K562 (cell line): ENCODE measurements at regions not wholly inside any gene's neighbourhood (a gene's known extent, or its start where the extent isn't known, plus 50 kb on each side); places are given as distances from the start of the nearest gene placed in this dataset.

Experiments
- CBX3 ChIP-seq, 2 experiments: IDR thresholded peaks; 1 replicate in 1 of 2; 2 replicates in 1 of 2; pipeline ENCODE4 v1.6.1; 2012; ENCODE audit warnings: inconsistent platforms in 2 of 2, low read length in 2 of 2, borderline replicate concordance in 1 of 2, control low read depth in 1 of 2
- CHD2 ChIP-seq: IDR thresholded peaks from 2 replicates; pipeline ENCODE4 v1.6.1; 2011; ENCODE audit warnings: low read depth, low read length
- CTCF ChIP-seq, 3 experiments: IDR thresholded peaks in 2 of 3; conservative IDR thresholded peaks in 1 of 3; 2 replicates each; pipeline ENCODE4 v1.5.1; 2011 to 2012; ENCODE audit warnings: low read length in 3 of 3, mild to moderate bottlenecking in 3 of 3, control low read depth in 2 of 3, improper control_type of control experiment in 1 of 3, inconsistent platforms in 1 of 3, low read depth in 1 of 3, mixed read lengths in 1 of 3, moderate library complexity in 1 of 3; ENCODE audit not compliant: insufficient read depth in 2 of 3
- ELK1 ChIP-seq: sonication (generic); formaldehyde crosslinking; IDR thresholded peaks from 2 replicates; pipeline ENCODE4 v1.8.1; 2022; ENCODE audit warnings: missing genetic modification reagents
- EP300 ChIP-seq: IDR thresholded peaks from 2 replicates; pipeline ENCODE4 v1.6.1; 2012; ENCODE audit warnings: low read length, improper control_type of control experiment
- EZH2 ChIP-seq: IDR thresholded peaks from 2 replicates; pipeline ENCODE4 v1.6.1; 2012; ENCODE audit warnings: low read depth, mild to moderate bottlenecking, inconsistent platforms, low read length, borderline replicate concordance
- KDM4B ChIP-seq, 2 experiments: fragments of 450-650 bp in 1 of 2; sonication (generic) in 1 of 2; IDR thresholded peaks; 2 replicates each; pipeline ENCODE4 v1.6.1; 2016 to 2017; ENCODE audit warnings: borderline replicate concordance in 2 of 2, antibody characterized with exemption in 1 of 2, low read depth in 1 of 2, mild to moderate bottlenecking in 1 of 2
- SRSF1 ChIP-seq: fragments of 200-400 bp; formaldehyde crosslinking; IDR thresholded peaks from 2 replicates; pipeline ENCODE4 v1.6.1; 2017; ENCODE audit warnings: mild to moderate bottlenecking, low read depth, low read length, moderate library complexity
- ZC3H4 ChIP-seq: sonication (generic); formaldehyde crosslinking; IDR thresholded peaks from 2 replicates; pipeline ENCODE4 v1.9.0; 2021; ENCODE audit warnings: missing genetic modification reagents, borderline replicate concordance
- TF ChIP-seq, protein P1 (sequence below), 2 experiments: fragments of 450-650 bp in 1 of 2; IDR thresholded peaks; 2 replicates each; pipeline ENCODE4 v1.6.1; 2011 to 2017; ENCODE audit warnings: low read depth in 2 of 2, antibody characterized with exemption in 1 of 2, borderline replicate concordance in 1 of 2, low read length in 1 of 2, mild to moderate bottlenecking in 1 of 2, mixed read lengths in 1 of 2; ENCODE audit not compliant: control insufficient read depth in 1 of 2
- TF ChIP-seq, protein P2 (sequence below), 2 experiments: IDR thresholded peaks in 1 of 2; conservative IDR thresholded peaks in 1 of 2; 2 replicates each; pipeline ENCODE4 v1.6.1; 2016; ENCODE audit warnings: low read depth in 2 of 2, mild to moderate bottlenecking in 1 of 2, missing compliant biosample characterization in 1 of 2, missing genetic modification characterization in 1 of 2, moderate library complexity in 1 of 2
- TF ChIP-seq, protein P3 (sequence below): fragments of 450-650 bp; IDR thresholded peaks from 2 replicates; pipeline ENCODE4 v1.7.1; 2018; ENCODE audit warnings: mild to moderate bottlenecking, low read depth; ENCODE audit not compliant: partially characterized antibody

DNA sequence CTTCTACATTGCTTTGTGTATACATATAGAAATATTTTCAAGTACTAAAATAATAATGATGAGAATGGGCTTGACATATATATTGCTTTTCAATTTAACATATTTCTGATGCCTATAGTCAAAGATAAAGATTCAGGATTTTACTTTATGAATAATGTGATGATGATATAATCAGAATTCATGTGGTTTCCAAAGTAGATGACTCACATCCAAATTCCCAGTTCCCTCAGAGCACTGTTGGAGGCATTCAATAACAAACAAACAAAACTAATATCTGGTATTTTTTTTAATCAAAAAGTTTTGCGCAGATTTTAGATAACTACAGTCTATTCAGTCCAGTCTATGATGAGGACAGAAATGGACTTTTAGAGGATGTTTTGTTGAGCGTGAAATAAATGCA, 2094.5 kb upstream of the CELF4 start:
- TF ChIP-seq, protein P1, sequence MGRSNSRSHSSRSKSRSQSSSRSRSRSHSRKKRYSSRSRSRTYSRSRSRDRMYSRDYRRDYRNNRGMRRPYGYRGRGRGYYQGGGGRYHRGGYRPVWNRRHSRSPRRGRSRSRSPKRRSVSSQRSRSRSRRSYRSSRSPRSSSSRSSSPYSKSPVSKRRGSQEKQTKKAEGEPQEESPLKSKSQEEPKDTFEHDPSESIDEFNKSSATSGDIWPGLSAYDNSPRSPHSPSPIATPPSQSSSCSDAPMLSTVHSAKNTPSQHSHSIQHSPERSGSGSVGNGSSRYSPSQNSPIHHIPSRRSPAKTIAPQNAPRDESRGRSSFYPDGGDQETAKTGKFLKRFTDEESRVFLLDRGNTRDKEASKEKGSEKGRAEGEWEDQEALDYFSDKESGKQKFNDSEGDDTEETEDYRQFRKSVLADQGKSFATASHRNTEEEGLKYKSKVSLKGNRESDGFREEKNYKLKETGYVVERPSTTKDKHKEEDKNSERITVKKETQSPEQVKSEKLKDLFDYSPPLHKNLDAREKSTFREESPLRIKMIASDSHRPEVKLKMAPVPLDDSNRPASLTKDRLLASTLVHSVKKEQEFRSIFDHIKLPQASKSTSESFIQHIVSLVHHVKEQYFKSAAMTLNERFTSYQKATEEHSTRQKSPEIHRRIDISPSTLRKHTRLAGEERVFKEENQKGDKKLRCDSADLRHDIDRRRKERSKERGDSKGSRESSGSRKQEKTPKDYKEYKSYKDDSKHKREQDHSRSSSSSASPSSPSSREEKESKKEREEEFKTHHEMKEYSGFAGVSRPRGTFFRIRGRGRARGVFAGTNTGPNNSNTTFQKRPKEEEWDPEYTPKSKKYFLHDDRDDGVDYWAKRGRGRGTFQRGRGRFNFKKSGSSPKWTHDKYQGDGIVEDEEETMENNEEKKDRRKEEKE (IDR thresholded peaks at IDR 0.05; ENCODE audit: borderline replicate concordance in 1 of 2, control insufficient read depth in 1 of 2, low read depth in 2 of 2, low read length in 1 of 2), result no peak
- TF ChIP-seq, protein P2, sequence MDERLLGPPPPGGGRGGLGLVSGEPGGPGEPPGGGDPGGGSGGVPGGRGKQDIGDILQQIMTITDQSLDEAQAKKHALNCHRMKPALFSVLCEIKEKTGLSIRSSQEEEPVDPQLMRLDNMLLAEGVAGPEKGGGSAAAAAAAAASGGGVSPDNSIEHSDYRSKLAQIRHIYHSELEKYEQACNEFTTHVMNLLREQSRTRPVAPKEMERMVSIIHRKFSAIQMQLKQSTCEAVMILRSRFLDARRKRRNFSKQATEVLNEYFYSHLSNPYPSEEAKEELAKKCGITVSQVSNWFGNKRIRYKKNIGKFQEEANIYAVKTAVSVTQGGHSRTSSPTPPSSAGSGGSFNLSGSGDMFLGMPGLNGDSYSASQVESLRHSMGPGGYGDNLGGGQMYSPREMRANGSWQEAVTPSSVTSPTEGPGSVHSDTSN (CRISPR knock-in tag; IDR thresholded peaks at IDR 0.05; ENCODE audit: low read depth), result no peak
- TF ChIP-seq, protein P2 (tag; conservative IDR thresholded peaks at IDR 0.05; ENCODE audit: low read depth), result no peak
- TF ChIP-seq CHD2, result no peak
- no peak for TF ChIP-seq EP300
- TF ChIP-seq KDM4B (IDR thresholded peaks at IDR 0.05; ENCODE audit: borderline replicate concordance in 2 of 2, low read depth in 1 of 2), result no peak
- TF ChIP-seq SRSF1, result no peak
- TF ChIP-seq CBX3 (IDR thresholded peaks at IDR 0.05; ENCODE audit: borderline replicate concordance in 1 of 2, low read length in 2 of 2), result no peak
- no peak for TF ChIP-seq ZC3H4 (CRISPR knock-in tag)
- no peak for TF ChIP-seq CTCF (IDR thresholded peaks at IDR 0.05 in 2 of 3, conservative IDR thresholded peaks at IDR 0.05 in 1 of 3; ENCODE audit: insufficient read depth in 2 of 3, low read depth in 1 of 3, low read length in 3 of 3)
- no peak for TF ChIP-seq EZH2
- no peak for TF ChIP-seq ELK1 (CRISPR knock-in tag)
- TF ChIP-seq, protein P3, sequence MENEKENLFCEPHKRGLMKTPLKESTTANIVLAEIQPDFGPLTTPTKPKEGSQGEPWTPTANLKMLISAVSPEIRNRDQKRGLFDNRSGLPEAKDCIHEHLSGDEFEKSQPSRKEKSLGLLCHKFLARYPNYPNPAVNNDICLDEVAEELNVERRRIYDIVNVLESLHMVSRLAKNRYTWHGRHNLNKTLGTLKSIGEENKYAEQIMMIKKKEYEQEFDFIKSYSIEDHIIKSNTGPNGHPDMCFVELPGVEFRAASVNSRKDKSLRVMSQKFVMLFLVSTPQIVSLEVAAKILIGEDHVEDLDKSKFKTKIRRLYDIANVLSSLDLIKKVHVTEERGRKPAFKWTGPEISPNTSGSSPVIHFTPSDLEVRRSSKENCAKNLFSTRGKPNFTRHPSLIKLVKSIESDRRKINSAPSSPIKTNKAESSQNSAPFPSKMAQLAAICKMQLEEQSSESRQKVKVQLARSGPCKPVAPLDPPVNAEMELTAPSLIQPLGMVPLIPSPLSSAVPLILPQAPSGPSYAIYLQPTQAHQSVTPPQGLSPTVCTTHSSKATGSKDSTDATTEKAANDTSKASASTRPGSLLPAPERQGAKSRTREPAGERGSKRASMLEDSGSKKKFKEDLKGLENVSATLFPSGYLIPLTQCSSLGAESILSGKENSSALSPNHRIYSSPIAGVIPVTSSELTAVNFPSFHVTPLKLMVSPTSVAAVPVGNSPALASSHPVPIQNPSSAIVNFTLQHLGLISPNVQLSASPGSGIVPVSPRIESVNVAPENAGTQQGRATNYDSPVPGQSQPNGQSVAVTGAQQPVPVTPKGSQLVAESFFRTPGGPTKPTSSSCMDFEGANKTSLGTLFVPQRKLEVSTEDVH, result no peak
